GM23338 (cell line): ENCODE measurements at regions not wholly inside any gene's neighbourhood (a gene's known extent, or its start where the extent isn't known, plus 50 kb on each side); places are given as distances from the start of the nearest gene placed in this dataset.

Experiments used
- ATAC-seq: fragments of 200-7000 bp; cut with Tn5 transposase; 3 replicates; pipeline ENCODE4 v1.9.1; 2020
- DNase-seq: peaks from one replicate; pipeline ENCODE4 v3.0.0-alpha.2; 2015; ENCODE audit warnings: low spot score
- H2AFZ ChIP-seq: fragments of 200-600 bp; sonication (generic); 2 replicates; pipeline ENCODE4 v1.8.0; 2016; ENCODE audit warnings: antibody characterized with exemption, mild to moderate bottlenecking, moderate library complexity
- H3F3A ChIP-seq: fragments of 200-600 bp; sonication (generic); replicated peaks from 2 replicates; pipeline ENCODE4 v1.8.0; 2017; ENCODE audit warnings: antibody characterized with exemption, mixed run types, low read depth
- H3K27ac ChIP-seq: fragments of 200-600 bp; sonication (generic); 2 replicates; pipeline ENCODE4 v1.6.1; 2016; ENCODE audit warnings: low read depth
- H3K27me3 ChIP-seq: fragments of 200-600 bp; sonication (generic); 2 replicates; pipeline ENCODE4 v1.8.0; 2016; ENCODE audit warnings: mild to moderate bottlenecking, mixed run types, moderate library complexity; ENCODE audit not compliant: insufficient read depth
- H3K36me3 ChIP-seq: fragments of 200-600 bp; sonication (generic); 2 replicates; pipeline ENCODE4 v1.8.0; 2016; ENCODE audit warnings: mild to moderate bottlenecking; ENCODE audit not compliant: insufficient read depth
- H3K4me1 ChIP-seq: fragments of 200-600 bp; sonication (generic); 2 replicates; pipeline ENCODE4 v1.8.0; 2016; ENCODE audit warnings: mild to moderate bottlenecking, moderate library complexity; ENCODE audit not compliant: insufficient read depth
- H3K4me2 ChIP-seq: fragments of 200-600 bp; sonication (generic); 2 replicates; pipeline ENCODE4 v1.7.1; 2017; ENCODE audit warnings: mixed run types
- H3K4me3 ChIP-seq: fragments of 200-600 bp; sonication (generic); 2 replicates; pipeline ENCODE4 v1.6.1; 2016; ENCODE audit warnings: mixed run types
- H3K79me2 ChIP-seq: fragments of 200-600 bp; sonication (generic); replicated peaks from 2 replicates; pipeline ENCODE4 v1.8.0; 2017; ENCODE audit warnings: mild to moderate bottlenecking; ENCODE audit not compliant: insufficient read depth
- H3K9me2 ChIP-seq: fragments of 200-600 bp; sonication (generic); 2 replicates; pipeline ENCODE4 v1.8.0; 2017; ENCODE audit not compliant: insufficient read depth
- H4K20me1 ChIP-seq: fragments of 200-600 bp; sonication (generic); replicated peaks from 2 replicates; pipeline ENCODE4 v1.8.0; 2017; ENCODE audit warnings: mild to moderate bottlenecking; ENCODE audit not compliant: insufficient read depth
- H3K27ac Mint-ChIP-seq: 2 replicates; pipeline ENCODE4 v1.8.0; 2020; ENCODE audit warnings: inconsistent platforms, mild to moderate bottlenecking, moderate library complexity, mixed read lengths
- H3K27me3 Mint-ChIP-seq: 3 replicates; pipeline ENCODE4 v1.8.0; 2022; ENCODE audit warnings: low read depth, mild to moderate bottlenecking, moderate library complexity, mixed read lengths, inconsistent platforms; ENCODE audit not compliant: insufficient read depth, poor library complexity
- H3K36me3 Mint-ChIP-seq: 3 replicates; pipeline ENCODE4 v1.8.0; 2021; ENCODE audit warnings: low read depth, mild to moderate bottlenecking, inconsistent platforms, moderate library complexity, mixed read lengths
- H3K4me1 Mint-ChIP-seq: 3 replicates; pipeline ENCODE4 v1.8.0; 2020; ENCODE audit warnings: mild to moderate bottlenecking, inconsistent platforms, mixed read lengths
- H3K4me3 Mint-ChIP-seq: 3 replicates; pipeline ENCODE4 v1.8.0; 2021; ENCODE audit warnings: moderate library complexity, mild to moderate bottlenecking, inconsistent platforms, mixed read lengths
- H3K9me3 Mint-ChIP-seq: 3 replicates; pipeline ENCODE4 v1.8.0; 2020; ENCODE audit warnings: moderate library complexity, mild to moderate bottlenecking, inconsistent platforms, mixed read lengths
- CREB1 ChIP-seq: fragments of 250-450 bp; sonication (Bioruptor Pico); IDR thresholded peaks from 2 replicates; pipeline ENCODE4 v1.5.0; 2020; ENCODE audit warnings: low read depth, mild to moderate bottlenecking, moderate library complexity
- CTCF ChIP-seq, 2 experiments: fragments of 200-600 bp in 1 of 2; sonication (generic) in 1 of 2; conservative IDR thresholded peaks; 2 replicates each; pipeline versions ENCODE4 v1.5.1 to v1.6.1; 2016 to 2017; ENCODE audit warnings: antibody characterized with exemption in 2 of 2, low read depth in 2 of 2, mild to moderate bottlenecking in 2 of 2, moderate library complexity in 1 of 2
- ETS1 ChIP-seq: IDR thresholded peaks from 2 replicates; pipeline ENCODE4 v1.6.1; 2016; ENCODE audit warnings: antibody characterized with exemption
- EZH2 ChIP-seq: fragments of 200-600 bp; sonication (generic); IDR thresholded peaks from one replicate; pipeline ENCODE4 v1.8.0; 2017; ENCODE audit warnings: antibody characterized with exemption, mild to moderate bottlenecking, low read depth; ENCODE audit not compliant: unreplicated experiment
- EZH2phosphoT487 ChIP-seq: fragments of 200-600 bp; sonication (generic); IDR thresholded peaks from one replicate; pipeline ENCODE4 v1.8.1; 2018; ENCODE audit warnings: antibody characterized with exemption; ENCODE audit not compliant: unreplicated experiment
- JUNB ChIP-seq: IDR thresholded peaks from one replicate; pipeline ENCODE4 v1.6.1; 2016; ENCODE audit warnings: antibody characterized with exemption; ENCODE audit not compliant: unreplicated experiment
- NANOG ChIP-seq: IDR thresholded peaks from 2 replicates; pipeline ENCODE4 v1.6.1; 2016; ENCODE audit warnings: antibody characterized with exemption, borderline replicate concordance
- POLR2AphosphoS5 ChIP-seq: IDR thresholded peaks from 2 replicates; pipeline ENCODE4 v1.6.1; 2016; ENCODE audit warnings: antibody characterized with exemption, low read depth
- STAT1 ChIP-seq: IDR thresholded peaks from one replicate; pipeline ENCODE4 v1.6.1; 2016; ENCODE audit warnings: antibody characterized with exemption; ENCODE audit not compliant: unreplicated experiment
- ZNF331 ChIP-seq: fragments of 250-450 bp; sonication (Bioruptor Pico); IDR thresholded peaks from 2 replicates; pipeline ENCODE4 v1.5.0; 2020; ENCODE audit warnings: low read depth, mild to moderate bottlenecking, moderate library complexity
- ZNF462 ChIP-seq: fragments of 250-450 bp; sonication (Bioruptor Pico); IDR thresholded peaks from 2 replicates; pipeline ENCODE4 v1.5.0; 2020; ENCODE audit warnings: mild to moderate bottlenecking, moderate library complexity
- TF ChIP-seq, protein P1 (sequence below): IDR thresholded peaks from one replicate; pipeline ENCODE4 v1.6.1; 2018; ENCODE audit warnings: antibody characterized with exemption; ENCODE audit not compliant: unreplicated experiment

GRCh38 chr6:1202201-1202600 is 109.7 kb upstream of the FOXQ1 start:
- no peak overlapping the region for H3K27ac ChIP-seq
- TF ChIP-seq POLR2AphosphoS5 = no peak
- TF ChIP-seq EZH2phosphoT487 = no peak
- TF ChIP-seq NANOG = no peak
- no peak for TF ChIP-seq EZH2
- no peak for TF ChIP-seq CREB1 (CRISPR knock-in tag)
- TF ChIP-seq, protein P1, sequence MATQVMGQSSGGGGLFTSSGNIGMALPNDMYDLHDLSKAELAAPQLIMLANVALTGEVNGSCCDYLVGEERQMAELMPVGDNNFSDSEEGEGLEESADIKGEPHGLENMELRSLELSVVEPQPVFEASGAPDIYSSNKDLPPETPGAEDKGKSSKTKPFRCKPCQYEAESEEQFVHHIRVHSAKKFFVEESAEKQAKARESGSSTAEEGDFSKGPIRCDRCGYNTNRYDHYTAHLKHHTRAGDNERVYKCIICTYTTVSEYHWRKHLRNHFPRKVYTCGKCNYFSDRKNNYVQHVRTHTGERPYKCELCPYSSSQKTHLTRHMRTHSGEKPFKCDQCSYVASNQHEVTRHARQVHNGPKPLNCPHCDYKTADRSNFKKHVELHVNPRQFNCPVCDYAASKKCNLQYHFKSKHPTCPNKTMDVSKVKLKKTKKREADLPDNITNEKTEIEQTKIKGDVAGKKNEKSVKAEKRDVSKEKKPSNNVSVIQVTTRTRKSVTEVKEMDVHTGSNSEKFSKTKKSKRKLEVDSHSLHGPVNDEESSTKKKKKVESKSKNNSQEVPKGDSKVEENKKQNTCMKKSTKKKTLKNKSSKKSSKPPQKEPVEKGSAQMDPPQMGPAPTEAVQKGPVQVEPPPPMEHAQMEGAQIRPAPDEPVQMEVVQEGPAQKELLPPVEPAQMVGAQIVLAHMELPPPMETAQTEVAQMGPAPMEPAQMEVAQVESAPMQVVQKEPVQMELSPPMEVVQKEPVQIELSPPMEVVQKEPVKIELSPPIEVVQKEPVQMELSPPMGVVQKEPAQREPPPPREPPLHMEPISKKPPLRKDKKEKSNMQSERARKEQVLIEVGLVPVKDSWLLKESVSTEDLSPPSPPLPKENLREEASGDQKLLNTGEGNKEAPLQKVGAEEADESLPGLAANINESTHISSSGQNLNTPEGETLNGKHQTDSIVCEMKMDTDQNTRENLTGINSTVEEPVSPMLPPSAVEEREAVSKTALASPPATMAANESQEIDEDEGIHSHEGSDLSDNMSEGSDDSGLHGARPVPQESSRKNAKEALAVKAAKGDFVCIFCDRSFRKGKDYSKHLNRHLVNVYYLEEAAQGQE = no peak
- TF ChIP-seq JUNB = no peak
- TF ChIP-seq ZNF462 (CRISPR knock-in tag) = no peak
- TF ChIP-seq ZNF331 (CRISPR knock-in tag) = no peak
- no peak for TF ChIP-seq ETS1
- TF ChIP-seq STAT1 = no peak
- TF ChIP-seq CTCF (conservative IDR thresholded peaks at IDR 0.05; ENCODE audit: low read depth in 2 of 2) = no peak

More at GRCh38 chr6:1202201-1202600, 109.7 kb upstream of the FOXQ1 start:
- Histone ChIP-seq H2AFZ (peak overlapping the region; percentile 83; the same call in 1 of the 2 replicates), H3K4me3 (no peak overlapping the region), H3K9me2 (no peaks in the 10 kb centered on the region), H3K4me1 (no peaks in the 10 kb centered on the region), H3K36me3 (no peaks in the 10 kb centered on the region), H3F3A (no peaks in the 10 kb centered on the region), H4K20me1 (no peaks in the 10 kb centered on the region), H3K27me3 (no peaks in the 10 kb centered on the region), H3K4me2 (no peak overlapping the region), H3K79me2 (no peaks in the 10 kb centered on the region)
- Mint-ChIP-seq H3K27me3 (peaks cover 4% of the 10 kb centered on the region), H3K27ac (no peak overlapping the region), H3K9me3 (no peaks in the 10 kb centered on the region), H3K36me3 (no peaks in the 10 kb centered on the region), H3K4me3 (no peak overlapping the region), H3K4me1 (peaks cover 17% of the 10 kb centered on the region)
- ATAC-seq (peak; percentile 20), DNase-seq (no peak)
